K562 (cell line): ENCODE measurements at regions not wholly inside any gene's neighbourhood (a gene's known extent, or its start where the extent isn't known, plus 50 kb on each side); places are given as distances from the start of the nearest gene placed in this dataset.

Experiments used
- ATAC-seq: fragments of 200-7000 bp; cut with Tn5 transposase; 3 replicates; pipeline ENCODE4 v1.9.1; 2020; ENCODE audit warnings: moderate library complexity
- BruUV-seq: library from RNA; stranded (reverse); fragments of 400-500 nt; replicated peaks from 2 replicates; lab custom pipeline; 2021; lab: Mats Ljungman, UMichigan
- CTCF ChIA-PET: fragments of 300-600 bp; formaldehyde crosslinking; extraction: SDS; loops from one replicate; lab custom pipeline; 2021; ENCODE audit warnings: low intra/inter-chr PET ratio; lab: Yijun Ruan, JAX
- POLR2A ChIA-PET: fragments of 300-600, 350-650 bp; sonication (Branson Sonifier 250); formaldehyde crosslinking; extraction: SDS; loops from one replicate; lab custom pipeline; 2021; ENCODE audit warnings: antibody characterized with exemption, inconsistent platforms; lab: Yijun Ruan, JAX
- DNase-seq, 4 experiments: peaks; one replicate each; pipeline versions ENCODE4 v3.0.0 to v3.0.0-alpha.2; 2011 to 2018; ENCODE audit warnings: low spot score in 3 of 4, mixed read lengths in 3 of 4; ENCODE audit errors: extremely low read depth in 1 of 4
- FAIRE-seq: peaks from 2 replicates; lab custom pipeline; 2011; peaks lifted over from hg19 to GRCh38; lab: Jason Lieb, UNC
- H2AFZ ChIP-seq: 2 replicates; pipeline ENCODE4 v1.6.0; 2011; ENCODE audit warnings: low read depth, low read length, control low read depth, inconsistent platforms
- H3K27ac ChIP-seq: fragments of 200-600 bp; 3 replicates; pipeline ENCODE4 v1.8.0; 2011; ENCODE audit warnings: low read depth, mild to moderate bottlenecking, control low read depth, inconsistent platforms, low read length, moderate library complexity, mixed read lengths; ENCODE audit errors: extremely low read depth
- H3K27me3 ChIP-seq, 2 experiments: fragments of 300-600 bp in 1 of 2; 2 replicates in 1 of 2; 3 replicates in 1 of 2; pipeline versions ENCODE4 v1.6.0 to v1.8.0; 2011; ENCODE audit warnings: inconsistent platforms in 2 of 2, low read length in 2 of 2, mild to moderate bottlenecking in 1 of 2, mixed read lengths in 1 of 2, moderate library complexity in 1 of 2; ENCODE audit not compliant: control insufficient read depth in 2 of 2, insufficient read depth in 2 of 2
- H3K36me3 ChIP-seq: fragments of 300-600 bp; 3 replicates; pipeline ENCODE4 v1.8.0; 2011; ENCODE audit warnings: mild to moderate bottlenecking, low read length, inconsistent platforms; ENCODE audit not compliant: control insufficient read depth, insufficient read depth
- H3K4me1 ChIP-seq, 2 experiments: fragments of 200-600 bp in 1 of 2; replicated peaks in 1 of 2; 2 replicates in 1 of 2; 3 replicates in 1 of 2; pipeline versions ENCODE4 v1.5.1 to v1.8.0; 2011; ENCODE audit warnings: inconsistent platforms in 2 of 2, low read length in 2 of 2, mild to moderate bottlenecking in 1 of 2, mixed read lengths in 1 of 2, moderate library complexity in 1 of 2; ENCODE audit not compliant: control insufficient read depth in 2 of 2, insufficient read depth in 2 of 2
- H3K4me2 ChIP-seq: 2 replicates; pipeline ENCODE4 v1.6.1; 2011; ENCODE audit warnings: low read length, control low read depth, inconsistent platforms, mixed read lengths; ENCODE audit not compliant: insufficient read depth
- H3K4me3 ChIP-seq: fragments of 200-600 bp; sonication (generic), shearing (Covaris generic); 2 replicates; pipeline ENCODE4 v1.5.1; 2016; ENCODE audit warnings: control low read depth, inconsistent platforms
- H3K79me2 ChIP-seq: fragments of 200-600 bp; 3 replicates; pipeline ENCODE4 v1.8.0; 2011; ENCODE audit warnings: low read length, inconsistent platforms; ENCODE audit not compliant: control insufficient read depth, insufficient read depth
- H3K9ac ChIP-seq, 2 experiments: 2 replicates each; pipeline versions ENCODE4 v1.6.0 to v1.6.1; 2011; ENCODE audit warnings: low read depth in 2 of 2, low read length in 2 of 2, control low read depth in 1 of 2, inconsistent platforms in 1 of 2, mild to moderate bottlenecking in 1 of 2, mixed read lengths in 1 of 2; ENCODE audit not compliant: insufficient read depth in 1 of 2
- H3K9me1 ChIP-seq: one replicate; pipeline ENCODE4 v1.6.0; 2011; ENCODE audit warnings: inconsistent platforms, mild to moderate bottlenecking, low read length, moderate library complexity; ENCODE audit not compliant: control insufficient read depth, insufficient read depth
- H3K9me3 ChIP-seq: replicated peaks from 2 replicates; pipeline ENCODE4 v1.5.1; 2011; ENCODE audit warnings: low read depth, low read length, inconsistent platforms; ENCODE audit not compliant: control insufficient read depth, insufficient read depth
- H4K20me1 ChIP-seq: replicated peaks from 2 replicates; pipeline ENCODE4 v1.6.1; 2011; ENCODE audit warnings: low read length, inconsistent platforms, mixed read lengths; ENCODE audit not compliant: control insufficient read depth, insufficient read depth
- DPF2 ChIP-seq: fragments of 450-650 bp; IDR thresholded peaks from 2 replicates; pipeline ENCODE4 v1.6.1; 2016
- KAT2B ChIP-seq: IDR thresholded peaks from one replicate; pipeline ENCODE4 v1.6.1; 2012; ENCODE audit warnings: low read depth, mild to moderate bottlenecking, control low read depth, inconsistent platforms, low read length, moderate library complexity
- MYBL2 ChIP-seq, 2 experiments: fragments of 450-650 bp in 1 of 2; sonication (generic) in 1 of 2; formaldehyde crosslinking in 1 of 2; IDR thresholded peaks; 2 replicates each; pipeline versions ENCODE4 v1.6.1 to v1.8.1; 2017 to 2022; ENCODE audit warnings: borderline replicate concordance in 1 of 2, inconsistent platforms in 1 of 2, low read depth in 1 of 2, mild to moderate bottlenecking in 1 of 2, missing genetic modification reagents in 1 of 2, moderate library complexity in 1 of 2
- NCOA4 ChIP-seq: fragments of 450-650 bp; IDR thresholded peaks from 2 replicates; pipeline ENCODE4 v1.6.1; 2018; ENCODE audit warnings: mild to moderate bottlenecking; ENCODE audit not compliant: partially characterized antibody
- NCOR1 ChIP-seq: fragments of 450-650 bp; IDR thresholded peaks from 2 replicates; pipeline ENCODE4 v1.6.1; 2016; ENCODE audit warnings: mild to moderate bottlenecking, moderate library complexity
- RUNX1 ChIP-seq: sonication (generic); IDR thresholded peaks from 2 replicates; pipeline ENCODE4 v1.6.1; 2016; ENCODE audit warnings: antibody characterized with exemption, low read depth
- TAF7 ChIP-seq: fragments of 450-650 bp; IDR thresholded peaks from 2 replicates; pipeline ENCODE4 v1.6.1; 2016; ENCODE audit warnings: missing genetic modification characterization, missing compliant biosample characterization
- ZBTB8A ChIP-seq: fragments of 450-650 bp; IDR thresholded peaks from 2 replicates; pipeline ENCODE4 v1.6.1; 2018; ENCODE audit warnings: mild to moderate bottlenecking, moderate library complexity; ENCODE audit not compliant: partially characterized antibody
- ZNF12 ChIP-seq: sonication (generic); formaldehyde crosslinking; IDR thresholded peaks from 2 replicates; pipeline ENCODE4 v1.4.0; 2020; ENCODE audit warnings: mild to moderate bottlenecking, missing genetic modification reagents
- ZNF561 ChIP-seq: fragments of 450-650 bp; formaldehyde crosslinking; conservative IDR thresholded peaks from 2 replicates; pipeline ENCODE4 v1.4.0; 2020; ENCODE audit warnings: mild to moderate bottlenecking, moderate library complexity
- WGBS: fragments of 100-300 bp; shearing (Covaris generic); methylation state at CpG from one replicate; pipeline ENCODE4 v1.1.6; 2016; ENCODE audit warnings: low coverage, mixed read lengths; ENCODE audit not compliant: insufficient coverage; ENCODE audit errors: missing lambda C conversion rate; 5-methylcytosine and 5-hydroxymethylcytosine counted together
- in situ Hi-C: fragments of 300-500 bp; cut with MboI; formaldehyde crosslinking; loops from 4 replicates; pipeline ENCODE4 v1.15.0; 2018; ENCODE audit warnings: inconsistent platforms, mixed read lengths
- intact Hi-C: fragments of 100-400 bp; cut with micrococcal nuclease; formaldehyde crosslinking; loops from 2 replicates; pipeline ENCODE4 v1.14.2; 2022
- TF ChIP-seq, protein P1 (sequence below): fragments of 250-450 bp; sonication (Bioruptor Pico); IDR thresholded peaks from 2 replicates; pipeline ENCODE4 v1.8.0; 2022; ENCODE audit warnings: inconsistent platforms, mild to moderate bottlenecking, moderate library complexity, borderline replicate concordance
- TF ChIP-seq, protein P2 (sequence below): fragments of 250-450 bp; sonication (Bioruptor Pico); IDR thresholded peaks from 2 replicates; pipeline ENCODE4 v1.4.0; 2020; ENCODE audit warnings: mild to moderate bottlenecking, moderate library complexity, borderline replicate concordance
- TF ChIP-seq, protein P3 (sequence below): sonication (generic); formaldehyde crosslinking; IDR thresholded peaks from 2 replicates; pipeline ENCODE4 v1.8.0; 2022; ENCODE audit warnings: mild to moderate bottlenecking, missing genetic modification reagents, borderline replicate concordance

DNA sequence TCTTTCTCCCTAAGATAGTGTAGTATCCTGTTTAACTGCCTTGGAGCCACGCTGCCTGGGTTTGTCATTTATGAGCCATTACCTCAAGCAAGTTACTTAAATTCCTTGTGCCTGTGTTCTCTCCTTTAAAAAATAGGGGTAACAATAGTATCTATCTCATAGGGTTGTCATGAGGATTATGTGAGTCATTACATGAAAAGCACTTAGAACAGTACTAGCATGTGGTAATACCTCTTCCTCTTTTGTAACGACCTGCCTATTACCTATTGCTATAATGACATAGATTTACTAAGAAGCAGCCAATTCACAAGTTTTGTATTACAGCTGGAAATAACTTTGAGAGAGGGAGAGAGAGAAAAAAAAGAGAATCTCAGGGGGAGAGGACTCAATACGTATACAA, 834.7 kb downstream of the RAPGEF2 start:
- POLR2A ChIA-PET, result no interaction called here
- no peaks in the 10 kb centered on the region for H3K27me3 ChIP-seq
- no peaks in the 10 kb centered on the region for H4K20me1 ChIP-seq
- FAIRE-seq (no peak), ATAC-seq (no peak), DNase-seq (no peak)
- H3K4me3 ChIP-seq, result no peak overlapping the region
- H2AFZ ChIP-seq, result no peak overlapping the region
- H3K27ac ChIP-seq, result no peak overlapping the region
- intact Hi-C loops (no loop called here), in situ Hi-C loops (no loop called here)
- 0% methylated on average over 1 of the region's 3 CpGs for WGBS
- no peaks in the 10 kb centered on the region for H3K4me1 ChIP-seq
- BruUV-seq, result no TSS peak
- no peak overlapping the region for H3K4me2 ChIP-seq
- H3K79me2 ChIP-seq, result no peaks in the 10 kb centered on the region
- H3K9me1 ChIP-seq, result no peaks in the 10 kb centered on the region
- H3K9me3 ChIP-seq, result no peaks in the 10 kb centered on the region
- CTCF ChIA-PET, result no interaction called here
- H3K36me3 ChIP-seq, result no peaks in the 10 kb centered on the region
- no peak overlapping the region for H3K9ac ChIP-seq
- TF ChIP-seq ZBTB8A (no peak), NCOA4 (no peak), RUNX1 (no peak), NCOR1 (no peak), ZNF12 (no peak), ZNF561 (CRISPR knock-in tag) (no peak), DPF2 (no peak), MYBL2 (IDR thresholded peaks at IDR 0.05; ENCODE audit: low read depth) (no peak), MYBL2 (CRISPR knock-in tag; IDR thresholded peaks at IDR 0.05; ENCODE audit: borderline replicate concordance) (no peak), TAF7 (tag) (no peak), KAT2B (no peak)
- TF ChIP-seq, protein P1, sequence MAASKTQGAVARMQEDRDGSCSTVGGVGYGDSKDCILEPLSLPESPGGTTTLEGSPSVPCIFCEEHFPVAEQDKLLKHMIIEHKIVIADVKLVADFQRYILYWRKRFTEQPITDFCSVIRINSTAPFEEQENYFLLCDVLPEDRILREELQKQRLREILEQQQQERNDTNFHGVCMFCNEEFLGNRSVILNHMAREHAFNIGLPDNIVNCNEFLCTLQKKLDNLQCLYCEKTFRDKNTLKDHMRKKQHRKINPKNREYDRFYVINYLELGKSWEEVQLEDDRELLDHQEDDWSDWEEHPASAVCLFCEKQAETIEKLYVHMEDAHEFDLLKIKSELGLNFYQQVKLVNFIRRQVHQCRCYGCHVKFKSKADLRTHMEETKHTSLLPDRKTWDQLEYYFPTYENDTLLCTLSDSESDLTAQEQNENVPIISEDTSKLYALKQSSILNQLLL (CRISPR knock-in tag), result no peak
- TF ChIP-seq, protein P2, sequence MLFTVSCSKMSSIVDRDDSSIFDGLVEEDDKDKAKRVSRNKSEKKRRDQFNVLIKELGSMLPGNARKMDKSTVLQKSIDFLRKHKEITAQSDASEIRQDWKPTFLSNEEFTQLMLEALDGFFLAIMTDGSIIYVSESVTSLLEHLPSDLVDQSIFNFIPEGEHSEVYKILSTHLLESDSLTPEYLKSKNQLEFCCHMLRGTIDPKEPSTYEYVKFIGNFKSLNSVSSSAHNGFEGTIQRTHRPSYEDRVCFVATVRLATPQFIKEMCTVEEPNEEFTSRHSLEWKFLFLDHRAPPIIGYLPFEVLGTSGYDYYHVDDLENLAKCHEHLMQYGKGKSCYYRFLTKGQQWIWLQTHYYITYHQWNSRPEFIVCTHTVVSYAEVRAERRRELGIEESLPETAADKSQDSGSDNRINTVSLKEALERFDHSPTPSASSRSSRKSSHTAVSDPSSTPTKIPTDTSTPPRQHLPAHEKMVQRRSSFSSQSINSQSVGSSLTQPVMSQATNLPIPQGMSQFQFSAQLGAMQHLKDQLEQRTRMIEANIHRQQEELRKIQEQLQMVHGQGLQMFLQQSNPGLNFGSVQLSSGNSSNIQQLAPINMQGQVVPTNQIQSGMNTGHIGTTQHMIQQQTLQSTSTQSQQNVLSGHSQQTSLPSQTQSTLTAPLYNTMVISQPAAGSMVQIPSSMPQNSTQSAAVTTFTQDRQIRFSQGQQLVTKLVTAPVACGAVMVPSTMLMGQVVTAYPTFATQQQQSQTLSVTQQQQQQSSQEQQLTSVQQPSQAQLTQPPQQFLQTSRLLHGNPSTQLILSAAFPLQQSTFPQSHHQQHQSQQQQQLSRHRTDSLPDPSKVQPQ, result no peak
- TF ChIP-seq, protein P3, sequence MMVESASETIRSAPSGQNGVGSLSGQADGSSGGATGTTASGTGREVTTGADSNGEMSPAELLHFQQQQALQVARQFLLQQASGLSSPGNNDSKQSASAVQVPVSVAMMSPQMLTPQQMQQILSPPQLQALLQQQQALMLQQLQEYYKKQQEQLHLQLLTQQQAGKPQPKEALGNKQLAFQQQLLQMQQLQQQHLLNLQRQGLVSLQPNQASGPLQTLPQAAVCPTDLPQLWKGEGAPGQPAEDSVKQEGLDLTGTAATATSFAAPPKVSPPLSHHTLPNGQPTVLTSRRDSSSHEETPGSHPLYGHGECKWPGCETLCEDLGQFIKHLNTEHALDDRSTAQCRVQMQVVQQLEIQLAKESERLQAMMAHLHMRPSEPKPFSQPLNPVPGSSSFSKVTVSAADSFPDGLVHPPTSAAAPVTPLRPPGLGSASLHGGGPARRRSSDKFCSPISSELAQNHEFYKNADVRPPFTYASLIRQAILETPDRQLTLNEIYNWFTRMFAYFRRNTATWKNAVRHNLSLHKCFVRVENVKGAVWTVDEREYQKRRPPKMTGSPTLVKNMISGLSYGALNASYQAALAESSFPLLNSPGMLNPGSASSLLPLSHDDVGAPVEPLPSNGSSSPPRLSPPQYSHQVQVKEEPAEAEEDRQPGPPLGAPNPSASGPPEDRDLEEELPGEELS, result no peak
